HPDE6-E6E7 (cell line): ENCODE measurements at regions not wholly inside any gene's neighbourhood (a gene's known extent, or its start where the extent isn't known, plus 50 kb on each side); places are given as distances from the start of the nearest gene placed in this dataset.

Experiments
- DNase-seq: peaks from one replicate; pipeline ENCODE4 v3.0.0; 2011; ENCODE audit warnings: missing footprints; ENCODE audit errors: extremely low spot score

DNA sequence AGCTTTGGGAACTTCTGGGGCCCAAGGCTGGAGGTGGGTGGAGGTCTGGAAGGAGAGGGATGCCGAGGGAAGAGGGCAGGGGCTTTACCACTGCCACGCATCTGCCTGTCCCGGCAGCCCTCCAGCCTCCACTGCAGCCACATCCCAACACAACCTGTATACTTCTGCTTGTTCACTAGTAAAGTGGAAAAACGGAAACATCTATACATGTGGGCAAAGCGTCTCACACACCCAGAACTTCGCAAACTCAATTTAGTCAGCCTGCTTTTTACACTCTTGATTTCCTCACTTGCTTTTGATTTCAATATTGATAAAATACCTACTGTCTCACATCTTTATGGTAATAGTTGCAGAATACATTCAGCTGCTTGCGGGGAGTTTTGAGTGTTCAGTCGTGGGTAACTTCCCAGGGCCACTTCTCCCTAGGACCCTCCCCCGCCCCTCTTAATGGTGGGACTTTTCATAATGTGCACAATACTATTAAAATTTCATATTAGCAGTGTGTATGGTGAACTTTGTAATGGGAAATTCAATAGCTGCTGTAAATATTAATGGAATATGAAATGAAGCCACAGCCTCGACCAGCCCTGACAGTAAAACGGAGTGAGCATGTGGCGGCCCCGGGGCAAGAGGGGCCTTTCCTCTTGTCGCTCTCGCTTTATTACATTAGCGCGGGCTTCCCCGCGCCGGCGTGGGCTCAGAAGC lies 85.2 kb downstream of the NR2F2 start:
- DNase-seq, result no peak

DNA sequence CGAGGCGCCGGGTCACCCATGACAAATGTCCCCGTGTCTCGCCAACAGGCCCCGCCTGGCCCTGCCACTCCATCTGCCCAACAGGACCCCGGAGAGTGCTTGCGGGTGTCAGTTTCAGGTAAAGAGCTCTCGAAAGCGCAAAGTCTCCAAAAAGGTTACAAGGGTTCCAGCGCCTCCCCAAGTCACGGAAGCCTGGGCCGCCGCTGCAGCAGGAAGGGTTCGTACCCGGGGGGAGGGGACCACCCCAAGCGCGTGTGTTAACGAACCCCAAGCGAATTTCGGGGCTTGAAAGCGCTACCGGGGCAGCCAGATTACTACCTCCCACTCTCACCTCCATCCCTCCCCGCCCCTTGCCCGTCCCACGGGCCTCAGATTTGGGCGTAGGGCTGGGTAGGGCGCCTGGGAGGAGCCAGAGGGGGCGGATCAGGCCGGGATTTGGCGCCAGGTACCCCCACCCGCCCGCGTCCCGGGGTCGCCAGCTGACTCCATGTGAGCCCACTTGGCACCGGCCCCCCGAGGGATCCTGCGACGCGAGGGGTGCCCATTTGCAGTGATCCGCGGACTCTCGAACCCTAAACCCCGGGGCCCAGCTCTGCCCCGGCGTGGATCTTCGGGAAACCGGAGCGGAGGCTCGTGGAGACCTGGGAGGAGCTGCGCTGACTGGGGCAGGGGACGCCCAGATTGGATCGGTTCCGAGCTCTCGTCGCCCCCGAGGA lies 85.9 kb downstream of the NR2F2 start:
- no peak for DNase-seq

DNA sequence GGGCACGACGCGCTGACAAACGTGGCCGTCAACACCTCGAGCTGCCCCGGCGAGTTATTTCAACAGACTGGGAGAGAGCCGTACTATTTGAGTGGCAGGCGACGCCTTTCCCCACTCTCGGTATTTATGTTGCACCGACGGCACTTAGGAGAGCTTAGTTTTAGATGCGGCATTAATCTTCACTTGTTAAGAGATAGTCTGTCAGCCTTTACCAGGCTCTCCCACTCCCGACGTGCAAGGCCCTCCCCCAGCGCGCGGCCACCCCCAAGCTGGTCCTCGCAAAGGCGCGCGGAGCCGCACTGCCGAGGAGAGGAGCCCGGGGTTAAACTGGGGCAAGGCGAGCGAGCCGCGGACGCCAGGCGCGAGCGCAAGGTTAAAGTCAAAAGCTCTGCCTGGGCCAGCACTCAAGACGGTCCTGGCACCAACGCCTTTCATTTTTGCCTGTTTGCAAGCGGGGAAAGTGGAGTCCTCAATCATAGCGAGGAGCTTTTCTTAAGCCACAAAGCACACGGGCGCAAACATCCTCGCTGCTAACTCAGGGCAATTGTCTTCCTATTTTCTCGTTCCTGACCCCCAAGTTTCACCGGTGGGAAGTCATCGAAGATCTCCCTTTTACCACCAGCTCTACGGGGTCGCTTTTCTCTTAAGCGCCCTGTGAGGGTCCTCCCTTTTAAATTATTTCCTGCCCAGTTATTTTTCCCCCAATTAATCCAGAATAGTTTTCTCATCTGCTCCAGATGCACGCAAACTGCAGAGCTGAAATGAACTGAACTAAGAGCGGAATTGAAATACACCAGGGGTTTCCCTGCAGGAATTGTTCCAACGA lies 86.6 kb downstream of the NR2F2 start:
- no peak for DNase-seq

DNA sequence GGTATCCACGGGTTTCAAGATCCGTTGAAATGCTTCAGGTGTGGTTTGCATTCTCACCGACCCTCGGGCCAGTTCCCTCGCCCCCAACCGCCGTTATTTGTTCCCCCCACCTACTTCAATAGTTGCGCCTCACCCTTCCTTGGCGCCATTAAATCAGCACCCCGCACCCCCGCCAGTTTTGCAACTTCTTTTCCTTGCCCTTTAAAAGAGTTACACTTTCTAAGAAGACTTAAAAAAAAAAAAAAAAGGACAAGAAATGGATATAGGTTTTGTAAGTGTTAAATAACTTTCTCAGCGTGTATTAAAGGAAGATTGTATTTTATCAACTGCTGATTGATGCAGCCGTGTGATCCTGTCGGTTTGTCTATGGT lies 87.2 kb downstream of the NR2F2 start:
- DNase-seq, result no peak

DNA sequence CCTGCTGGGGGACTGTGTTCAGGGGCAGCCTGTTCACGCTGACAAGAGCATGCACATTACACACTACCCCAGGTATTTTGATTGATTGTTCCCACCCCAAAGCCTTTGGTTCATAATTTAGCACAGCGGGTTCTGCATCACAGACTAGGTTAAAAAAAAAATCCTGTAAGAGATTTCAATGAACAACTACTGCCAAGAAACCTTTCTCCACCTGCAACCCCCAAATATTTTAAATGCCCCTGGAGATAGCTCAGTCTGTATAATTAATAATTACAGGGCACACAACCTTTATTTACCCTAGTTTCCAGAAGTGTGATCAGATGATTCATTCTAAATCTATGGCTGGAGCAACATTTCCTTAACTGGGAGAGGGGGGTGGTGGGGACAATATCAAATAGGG lies 87.6 kb downstream of the NR2F2 start:
- DNase-seq, result no peak

DNA sequence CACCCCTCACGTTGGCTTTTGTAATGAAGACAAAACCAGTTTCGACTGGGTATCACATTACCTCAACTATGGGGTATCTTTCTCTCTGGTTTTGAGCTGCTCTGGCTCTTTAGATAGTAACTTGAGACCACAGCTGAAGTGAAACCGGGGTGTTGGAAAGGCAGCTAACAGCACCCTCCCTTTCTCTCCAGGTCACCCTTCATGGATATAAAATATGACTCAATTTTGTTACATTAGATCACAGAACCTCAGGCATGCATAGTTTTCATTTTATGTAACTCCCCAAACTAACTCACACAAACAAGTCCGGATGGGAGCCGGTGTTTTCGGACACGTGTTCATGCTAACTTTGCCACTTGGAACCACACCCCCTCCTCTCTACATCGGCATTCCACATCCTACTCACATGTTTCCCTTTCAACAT lies 90.7 kb downstream of the NR2F2 start:
- DNase-seq, result no peak

DNA sequence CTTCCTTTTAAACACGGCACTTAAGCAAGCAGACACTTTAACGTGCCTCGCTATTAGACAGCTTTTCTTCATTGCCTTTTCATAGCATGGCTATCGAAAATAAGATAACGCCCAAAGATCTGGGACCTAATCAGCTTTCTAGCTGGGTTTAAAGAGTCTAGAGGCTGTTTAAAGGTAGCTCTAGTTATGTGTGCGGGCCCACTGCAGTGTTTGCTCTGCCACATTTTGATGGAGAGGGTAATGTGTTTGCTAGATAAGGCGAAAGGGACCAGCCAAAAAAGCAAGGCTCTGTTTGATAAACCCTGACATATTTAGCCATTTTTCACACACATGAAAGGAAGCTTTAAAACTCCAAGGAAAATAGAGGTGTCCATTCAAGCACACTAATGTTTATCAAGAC lies 91.6 kb downstream of the NR2F2 start:
- no peak for DNase-seq

DNA sequence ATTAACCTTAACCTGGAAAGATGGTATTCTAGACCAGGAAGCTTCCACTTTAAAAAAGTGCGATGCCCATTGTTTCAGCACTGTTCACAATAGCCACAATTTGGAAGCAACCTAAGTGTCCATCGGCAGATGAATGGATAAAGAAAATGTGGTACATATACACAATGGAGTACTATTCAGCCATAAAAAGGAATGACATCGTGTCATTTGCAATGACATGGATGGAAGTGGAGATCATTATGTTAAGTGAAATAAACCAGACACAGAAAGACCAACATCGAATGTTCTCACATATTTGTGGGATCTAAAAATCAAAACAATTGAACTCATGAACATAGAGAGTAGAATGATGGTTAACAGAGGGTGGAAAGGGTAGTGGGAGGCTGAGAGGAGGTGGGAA lies 94.2 kb downstream of the NR2F2 start:
- no peak for DNase-seq

DNA sequence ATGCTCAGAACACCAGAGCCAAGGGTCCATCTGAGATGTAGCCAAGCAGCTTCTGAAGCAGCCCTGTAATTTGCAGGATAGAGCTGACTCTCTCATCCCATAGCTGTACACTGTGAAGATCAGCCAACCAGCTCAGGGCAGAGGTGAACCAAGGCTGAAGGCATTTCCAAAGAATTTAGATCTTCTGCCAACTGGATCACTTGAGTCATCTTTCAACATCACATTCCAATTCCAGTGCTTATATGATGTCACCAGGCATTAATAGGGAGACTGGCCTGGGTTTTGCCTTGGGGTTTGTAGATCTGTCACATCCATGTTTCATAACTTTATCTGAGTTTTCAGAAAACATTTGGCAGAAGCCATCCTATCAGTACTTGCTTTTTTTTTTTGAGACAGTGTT lies 98.2 kb downstream of the NR2F2 start:
- no peak for DNase-seq

DNA sequence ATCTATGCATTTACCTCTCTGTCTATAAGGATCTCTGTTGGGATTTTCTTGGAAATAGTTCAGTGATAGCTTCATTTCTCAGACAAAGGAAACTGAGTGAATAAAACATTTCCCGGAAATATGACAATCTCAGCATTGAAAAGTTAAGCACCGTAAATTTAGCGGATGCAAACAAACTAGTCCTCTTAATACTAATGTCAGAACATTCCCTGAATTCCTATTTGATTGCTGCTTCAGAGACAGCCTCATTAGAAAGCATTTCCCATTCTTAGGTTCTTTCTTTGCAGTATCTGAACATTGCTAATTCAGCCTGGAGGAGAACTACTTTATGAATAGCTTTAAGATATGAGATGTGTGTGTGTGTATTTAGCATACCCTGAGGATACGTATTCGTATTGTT lies 101.3 kb downstream of the NR2F2 start:
- DNase-seq, result no peak

DNA sequence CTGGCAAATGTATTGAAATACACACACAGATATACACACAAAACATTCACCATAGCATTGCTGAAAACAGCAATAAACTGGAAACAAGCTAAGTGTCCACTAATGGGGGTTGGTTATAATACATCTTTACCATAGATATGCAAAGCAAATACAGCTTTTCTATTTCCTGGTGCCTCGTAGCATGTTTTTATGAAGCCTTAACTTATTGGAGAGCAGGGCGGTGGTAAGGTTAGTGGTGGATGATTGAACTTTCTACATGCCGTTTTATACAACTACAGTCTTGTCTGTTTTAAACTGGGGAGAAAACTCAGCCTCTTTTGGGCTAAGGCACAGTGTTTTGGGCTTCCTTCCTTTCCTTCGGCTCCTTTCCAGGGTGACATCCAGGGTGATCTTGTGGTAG lies 104.5 kb downstream of the NR2F2 start:
- DNase-seq, result no peak

DNA sequence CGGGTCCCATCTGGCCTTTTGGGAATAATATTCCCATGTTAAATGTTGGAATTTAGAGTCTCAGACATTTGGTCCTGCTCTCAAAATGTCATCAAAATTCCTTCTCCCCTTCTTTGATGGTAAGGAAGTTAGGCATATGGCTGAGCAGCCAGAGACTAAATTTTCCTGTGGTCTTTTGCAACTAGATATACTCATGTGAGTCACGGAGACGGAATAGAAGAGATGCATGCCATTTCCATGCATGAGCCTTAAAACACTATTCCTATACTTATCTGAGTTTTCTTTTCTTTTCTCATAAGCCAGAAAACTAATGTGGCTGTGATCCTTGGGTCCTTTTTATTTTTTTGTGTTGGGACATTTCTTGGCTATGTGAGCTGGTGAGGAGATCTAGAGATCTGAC lies 105.3 kb downstream of the NR2F2 start:
- no peak for DNase-seq

DNA sequence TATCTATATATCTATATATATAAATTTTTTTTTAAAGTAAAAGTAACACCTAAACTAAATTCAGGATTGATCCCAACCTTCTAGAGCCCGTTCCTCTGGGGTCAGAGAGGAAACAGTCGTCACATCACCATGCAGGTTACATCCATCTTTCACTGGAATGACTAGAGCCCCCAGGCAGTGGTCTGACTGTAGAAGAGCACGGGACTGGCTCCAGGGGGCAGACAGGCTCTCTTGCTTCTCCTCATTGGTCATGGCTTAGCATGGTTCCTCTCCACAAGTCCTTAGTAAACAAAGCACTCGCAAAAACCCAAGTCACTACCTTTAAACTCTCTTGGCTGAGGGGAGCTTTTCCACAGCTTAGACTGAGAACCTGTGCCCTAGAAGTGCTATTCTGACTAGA lies 110.5 kb downstream of the NR2F2 start:
- no peak for DNase-seq

DNA sequence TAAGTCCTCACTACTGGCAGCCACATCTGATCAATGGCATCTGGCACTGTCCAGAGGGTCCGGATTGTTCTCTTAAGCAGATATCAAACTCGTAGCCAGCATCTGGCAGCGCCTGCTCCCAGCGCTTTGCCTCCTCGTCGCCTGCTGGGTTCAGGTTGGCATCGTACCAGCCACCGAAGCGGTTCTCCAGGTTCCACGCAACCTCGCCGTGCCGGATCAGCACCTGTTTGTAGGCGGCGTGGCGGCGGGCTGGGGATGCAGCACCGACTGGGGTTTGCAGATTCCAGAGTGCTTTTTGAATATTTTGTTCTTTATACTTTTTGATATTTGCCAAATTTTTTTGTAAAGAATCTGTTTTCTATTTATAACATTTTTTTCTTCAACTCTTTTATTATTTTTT lies 111.6 kb downstream of the NR2F2 start:
- no peak for DNase-seq

DNA sequence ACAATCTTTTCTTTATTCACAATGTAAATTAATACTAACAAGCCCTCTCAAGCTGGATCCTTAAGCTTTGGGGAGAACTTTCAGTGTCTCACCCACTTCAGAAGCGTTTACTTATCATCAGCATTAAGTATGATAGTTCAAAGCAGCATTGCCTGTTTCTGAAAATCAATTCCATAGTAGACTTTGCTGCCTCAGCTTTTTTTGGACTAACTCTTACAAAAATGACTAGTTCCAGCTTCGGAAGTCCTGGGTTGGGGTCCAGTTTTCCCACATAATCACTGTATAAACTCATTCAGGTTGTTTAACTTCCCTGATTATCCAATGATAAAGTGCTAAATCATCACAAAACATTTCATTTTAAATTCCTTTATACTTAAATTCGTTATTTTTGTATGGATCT lies 114.4 kb downstream of the NR2F2 start:
- no peak for DNase-seq

DNA sequence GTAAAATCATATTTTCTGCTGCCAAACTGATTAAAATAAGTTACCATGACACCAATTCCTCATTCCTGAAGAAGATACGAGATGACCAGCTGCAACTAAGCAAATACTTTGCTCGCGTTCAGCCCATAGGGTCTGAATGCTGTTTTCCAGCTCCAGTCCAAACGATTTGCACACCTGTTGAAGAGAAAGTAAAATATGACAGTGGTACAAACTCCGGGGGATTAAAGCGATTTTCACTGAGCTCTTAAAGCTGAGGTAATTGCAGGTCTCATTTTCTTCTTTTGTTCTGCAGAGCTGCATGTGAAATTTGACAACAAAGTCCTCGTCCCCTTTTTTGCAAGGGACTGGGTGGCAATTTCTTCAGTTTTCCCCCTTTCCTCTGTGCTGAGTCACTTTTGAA lies 118.4 kb downstream of the NR2F2 start:
- no peak for DNase-seq

DNA sequence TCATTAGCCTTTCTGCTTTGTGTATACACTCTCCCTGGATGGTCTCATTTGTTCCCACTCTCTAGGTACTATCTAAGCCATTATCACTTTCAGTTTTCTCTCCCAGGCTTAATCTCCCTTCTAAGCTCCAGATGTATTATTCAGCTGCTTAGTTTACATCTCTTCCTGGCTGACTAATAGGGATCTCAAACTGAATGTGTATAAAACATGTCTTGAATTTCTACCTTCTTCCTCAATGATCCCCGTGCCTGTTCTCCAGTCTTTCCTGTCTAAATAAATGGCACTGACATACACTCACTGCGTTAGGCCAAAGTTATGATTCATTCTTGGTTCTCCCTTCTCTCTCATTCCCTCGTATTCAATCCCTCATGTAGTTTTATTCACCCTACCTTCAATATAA lies 127.3 kb downstream of the NR2F2 start:
- no peak for DNase-seq

DNA sequence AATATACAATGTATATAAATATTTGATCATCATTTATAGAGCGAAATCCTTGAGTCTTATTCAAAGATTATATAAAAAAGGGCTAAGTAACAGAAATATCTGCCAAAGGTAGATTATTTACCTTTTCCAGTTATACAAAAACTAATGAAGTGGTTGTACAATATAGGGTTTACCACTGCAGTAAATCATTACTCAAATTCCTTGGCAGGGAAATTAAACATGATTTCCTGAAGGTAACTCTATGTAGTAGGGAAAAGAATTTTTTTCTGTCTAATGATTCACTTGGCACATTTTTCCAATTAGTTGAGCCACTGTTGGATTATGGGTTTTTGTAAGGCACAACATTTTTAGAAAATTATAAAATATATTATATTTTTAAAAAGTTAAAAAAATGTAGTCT lies 129.6 kb downstream of the NR2F2 start:
- no peak for DNase-seq

DNA sequence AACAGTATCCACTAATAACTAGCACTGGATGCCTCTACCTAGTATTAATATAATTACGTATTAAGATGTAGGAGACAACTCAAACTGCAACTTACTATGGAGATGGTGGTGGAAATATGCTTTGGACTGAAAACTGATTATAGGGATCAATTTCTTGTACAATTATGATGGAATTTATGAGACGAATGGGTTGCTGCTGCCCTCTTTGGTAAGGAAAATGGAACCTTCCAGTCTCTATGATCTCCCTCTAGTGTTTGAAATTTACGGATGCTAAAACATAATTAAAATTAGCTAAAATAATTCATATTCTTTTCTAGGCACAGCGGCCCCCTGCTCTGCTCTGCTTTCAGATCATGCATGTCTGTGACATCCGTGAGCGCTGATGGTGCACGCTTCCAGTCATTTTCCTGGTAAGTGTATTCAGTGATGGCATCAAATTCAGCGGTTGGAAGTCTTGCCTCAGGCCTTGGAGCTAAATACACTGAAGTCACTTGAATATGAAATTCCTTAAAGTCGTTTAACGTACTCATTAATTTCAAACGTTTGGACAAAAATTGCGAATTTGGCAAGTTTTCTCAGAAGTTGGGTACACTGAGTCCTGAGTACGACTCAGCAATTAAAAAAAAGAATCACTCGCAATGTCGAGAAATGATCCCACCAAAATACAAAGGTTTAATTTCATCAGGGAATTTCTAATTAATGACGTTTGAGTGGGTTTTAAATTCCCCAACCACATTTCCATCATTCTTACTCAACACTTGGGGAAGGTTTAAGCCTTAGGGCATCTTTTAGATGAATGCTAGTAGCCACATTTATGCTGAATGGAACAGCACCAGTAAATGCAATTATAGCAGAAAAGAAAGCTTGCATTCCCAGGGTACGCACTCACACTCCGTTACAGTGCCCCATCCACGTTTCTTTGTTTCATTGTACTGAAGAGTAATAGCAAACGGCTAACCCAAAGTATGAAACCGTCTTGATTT lies 132.6 kb downstream of the NR2F2 start:
- DNase-seq, result no peak

DNA sequence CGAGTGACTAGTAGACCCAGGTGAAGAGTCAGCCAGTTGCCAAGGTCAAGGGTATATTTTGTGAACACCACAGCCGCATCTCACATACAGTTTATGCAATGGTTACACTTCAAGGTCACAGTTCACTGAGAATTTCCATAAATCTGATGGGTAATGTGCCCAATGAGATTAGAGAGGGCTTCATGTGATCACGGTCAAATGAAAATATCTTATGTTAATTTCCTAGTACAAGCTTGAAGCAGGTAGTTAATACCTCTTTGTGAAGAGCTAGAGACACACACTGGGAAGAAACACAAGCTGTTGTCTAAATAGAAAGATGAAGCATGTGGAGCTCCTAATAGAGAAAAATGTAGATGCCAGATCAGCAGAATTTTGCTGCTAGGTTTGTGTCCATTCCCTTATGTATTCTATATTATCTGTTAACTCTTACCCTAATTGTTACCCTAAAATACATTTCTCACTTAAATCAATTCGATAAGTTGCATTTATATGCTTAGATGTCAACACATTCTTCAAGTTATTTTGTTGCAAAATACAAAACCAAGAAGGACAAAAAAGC lies 136.0 kb downstream of the NR2F2 start:
- no peak for DNase-seq

DNA sequence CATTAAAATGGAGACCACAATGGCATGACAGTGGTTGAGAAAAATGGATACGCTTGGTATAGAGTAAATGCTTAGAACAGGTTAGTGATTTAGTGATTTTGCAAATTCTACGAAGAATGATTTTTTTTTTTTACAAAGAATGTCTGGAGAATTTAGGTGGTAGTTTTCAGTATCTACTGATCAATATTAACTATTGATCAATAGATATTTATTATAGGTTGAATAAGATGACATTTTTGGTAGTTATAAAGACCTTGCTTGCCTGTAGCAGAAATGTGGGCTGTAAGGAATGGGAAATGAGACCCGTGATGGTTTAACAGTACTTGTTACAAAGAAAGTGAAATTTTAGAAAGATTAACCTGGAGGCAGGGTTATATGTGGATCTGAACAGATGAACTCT lies 137.5 kb downstream of the NR2F2 start:
- no peak for DNase-seq
